OCI-LY1 (cell line): ENCODE measurements at regions not wholly inside any gene's neighbourhood (a gene's known extent, or its start where the extent isn't known, plus 50 kb on each side); places are given as distances from the start of the nearest gene placed in this dataset.

Experiments
- CTCF ChIP-seq: fragments of 200-600 bp; sonication (generic), shearing (Covaris generic); IDR thresholded peaks from 2 replicates; pipeline ENCODE4 v1.5.1; 2017; ENCODE audit warnings: mild to moderate bottlenecking, antibody characterized with exemption, low read length, moderate library complexity, mixed read lengths
- EZH2 ChIP-seq: fragments of 200-600 bp; sonication (generic), shearing (Covaris generic); IDR thresholded peaks from 2 replicates; pipeline ENCODE4 v1.8.0; 2017; ENCODE audit warnings: borderline replicate concordance, mixed run types, mild to moderate bottlenecking, antibody characterized with exemption, low read length, moderate library complexity, mixed read lengths

DNA sequence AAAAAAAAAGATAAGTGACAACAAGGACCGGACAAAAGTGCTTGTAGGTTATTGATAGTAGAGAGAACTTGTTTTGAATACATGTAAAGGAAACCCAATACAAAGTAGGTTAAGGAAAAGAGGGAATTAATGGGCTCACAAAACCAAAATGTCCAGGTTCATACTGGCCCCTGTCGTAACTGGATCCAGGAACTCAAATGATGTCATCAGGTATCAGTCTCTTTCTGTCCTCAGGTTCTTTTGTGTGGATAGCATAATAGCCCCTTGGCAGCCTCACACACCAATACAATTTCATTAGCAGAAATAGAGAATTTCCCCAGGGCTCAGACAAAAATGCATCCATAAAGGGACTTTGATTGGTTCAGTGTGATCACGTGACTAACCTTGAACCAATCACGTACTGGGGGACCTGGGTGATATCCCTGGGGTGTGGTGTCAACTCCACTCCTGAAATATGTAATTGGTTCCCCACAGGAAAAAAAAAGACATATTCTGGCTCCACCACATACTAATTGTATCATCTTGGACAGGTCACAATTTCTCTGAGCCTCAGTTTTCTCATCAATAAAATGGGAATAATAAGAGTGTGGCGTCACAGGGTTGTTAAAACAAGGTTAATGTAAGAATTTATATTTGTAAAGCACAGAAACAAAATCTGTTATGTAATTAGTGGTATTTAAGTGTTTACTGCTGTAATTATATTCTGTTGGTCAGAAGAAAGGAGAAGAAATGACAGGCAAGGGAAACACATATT, 174.8 kb downstream of the PDGFRA start:
- TF ChIP-seq CTCF (no peak), EZH2 (no peak)
